Limb (tissue), 2 donors: ENCODE measurements at regions not wholly inside any gene's neighbourhood (a gene's known extent, or its start where the extent isn't known, plus 50 kb on each side); places are given as distances from the start of the nearest gene placed in this dataset.
"Not testable (repeated sequence)": the region's sequence is repeated elsewhere in the genome, so short reads cannot be mapped to it uniquely, and the experiment has no call there.

ENCODE experiments used
- DNase-seq, 2 donors: peaks; one replicate each; pipeline ENCODE4 v3.0.0-alpha.2; 2016; ENCODE audit errors: extremely low spot score in 2 of 2

- no peak for DNase-seq
Measured at GRCh38 chr6:5898102-5898501, 108.6 kb downstream of the NRN1 start.

GRCh38 chr6:5896476-5897200 lies 110.1 kb downstream of the NRN1 start:
- DNase-seq: no peak

GRCh38 chr6:5894357-5894756 lies 112.4 kb downstream of the NRN1 start:
- DNase-seq: no peak

- no peak for DNase-seq
Measured at GRCh38 chr6:5893295-5893694, 113.4 kb downstream of the NRN1 start.

- no peak for DNase-seq
Measured at GRCh38 chr6:5892669-5893068, 114.1 kb downstream of the NRN1 start.

GRCh38 chr6:5878792-5879191 lies 127.9 kb downstream of the NRN1 start:
- no peak for DNase-seq

- DNase-seq: no peak
Measured at GRCh38 chr6:5876076-5876475, 130.6 kb downstream of the NRN1 start.

- DNase-seq: not testable (repeated sequence)
Measured at GRCh38 chr6:5873976-5874375, 132.7 kb downstream of the NRN1 start.

- no peak for DNase-seq
Measured at GRCh38 chr6:5871296-5871695, 135.4 kb downstream of the NRN1 start.

GRCh38 chr6:5869676-5870075 lies 137.0 kb downstream of the NRN1 start:
- no peak for DNase-seq

GRCh38 chr6:5869261-5869660 lies 137.5 kb downstream of the NRN1 start:
- DNase-seq: no peak

- DNase-seq: no peak
Measured at GRCh38 chr6:5866547-5867051, 140.1 kb downstream of the NRN1 start.

GRCh38 chr6:5865506-5866031 lies 141.2 kb downstream of the NRN1 start:
- DNase-seq: no peak

- DNase-seq: no peak
Measured at GRCh38 chr6:5860849-5861248, 145.9 kb downstream of the NRN1 start.

- no peak for DNase-seq
Measured at GRCh38 chr6:5855787-5856470, 150.8 kb downstream of the NRN1 start.

GRCh38 chr6:5854899-5855298 lies 151.8 kb downstream of the NRN1 start:
- no peak for DNase-seq

GRCh38 chr6:5851261-5851757 lies 155.4 kb downstream of the NRN1 start:
- DNase-seq: peak; percentile 58 to 84

- no peak for DNase-seq
Measured at GRCh38 chr6:5850848-5851255, 155.9 kb downstream of the NRN1 start.

- DNase-seq: no peak
Measured at GRCh38 chr6:5846889-5847288, 159.8 kb downstream of the NRN1 start.

GRCh38 chr6:5846335-5846734 lies 160.4 kb downstream of the NRN1 start:
- DNase-seq: no peak

- no peak for DNase-seq
Measured at GRCh38 chr6:5843078-5843477, 163.6 kb downstream of the NRN1 start.

- no peak for DNase-seq
Measured at GRCh38 chr6:5840734-5841390, 165.9 kb downstream of the NRN1 start.
